CD4-positive, alpha-beta T cell (primary cell): ENCODE measurements at regions not wholly inside any gene's neighbourhood (a gene's known extent, or its start where the extent isn't known, plus 50 kb on each side); places are given as distances from the start of the nearest gene placed in this dataset.

Experiments
- ATAC-seq: fragments of 200-7000 bp; cut with Tn5 transposase; one replicate; pipeline ENCODE4 v1.10.0; 2022; ENCODE audit warnings: mild to moderate bottlenecking; ENCODE audit not compliant: poor library complexity
- CTCF ChIA-PET: fragments of 350-600 bp; sonication (Branson Sonifier 250); formaldehyde crosslinking; loops from one replicate; lab custom pipeline; 2021; ENCODE audit warnings: antibody characterized with exemption, inconsistent platforms; lab: Charles Lee
- POLR2A ChIA-PET: fragments of 350-600 bp; sonication (Branson Sonifier 250); formaldehyde crosslinking; loops from one replicate; lab custom pipeline; 2021; ENCODE audit warnings: antibody characterized with exemption, inconsistent platforms; lab: Charles Lee
- DNase-seq, 14 experiments: peaks; one replicate each; pipeline ENCODE4 v3.0.0-alpha.2; 2013 to 2020; ENCODE audit warnings: mixed read lengths in 2 of 14
- H3K27ac ChIP-seq, 2 donors: one replicate each; pipeline versions ENCODE4 v1.5.1 to v1.7.0; 2013; ENCODE audit warnings: low read length in 2 of 2, low read depth in 1 of 2, mild to moderate bottlenecking in 1 of 2
- H3K27me3 ChIP-seq, 2 experiments: 1 replicate in 1 of 2; 2 replicates in 1 of 2; pipeline versions ENCODE4 v1.6.1 to v1.7.0; 2013; ENCODE audit warnings: low read length in 2 of 2, control low read depth in 1 of 2, mild to moderate bottlenecking in 1 of 2, moderate library complexity in 1 of 2; ENCODE audit not compliant: insufficient read depth in 2 of 2, control insufficient read depth in 1 of 2
- H3K36me3 ChIP-seq: one replicate; pipeline ENCODE4 v1.6.1; 2013; ENCODE audit warnings: low read length, control low read depth; ENCODE audit not compliant: insufficient read depth
- H3K4me1 ChIP-seq: one replicate; pipeline ENCODE4 v1.6.1; 2013; ENCODE audit warnings: low read length, control low read depth; ENCODE audit not compliant: insufficient read depth
- H3K4me3 ChIP-seq: one replicate; pipeline ENCODE4 v1.5.1; 2013; ENCODE audit warnings: mild to moderate bottlenecking, low read length, moderate library complexity
- H3K9me3 ChIP-seq, 2 experiments: 1 replicate in 1 of 2; 2 replicates in 1 of 2; pipeline versions ENCODE4 v1.6.1 to v1.7.0; 2013; ENCODE audit warnings: low read length in 2 of 2, mild to moderate bottlenecking in 2 of 2, control low read depth in 1 of 2, moderate library complexity in 1 of 2; ENCODE audit not compliant: control insufficient read depth in 1 of 2, insufficient read depth in 1 of 2
- H3K27ac Mint-ChIP-seq: one replicate; pipeline ENCODE4 v1.8.0; 2020; ENCODE audit warnings: mixed read lengths
- H3K27me3 Mint-ChIP-seq: one replicate; pipeline ENCODE4 v1.8.0; 2021; ENCODE audit warnings: mixed read lengths
- H3K36me3 Mint-ChIP-seq: one replicate; pipeline ENCODE4 v1.8.0; 2021; ENCODE audit warnings: low read depth, mixed read lengths
- H3K4me1 Mint-ChIP-seq: one replicate; pipeline ENCODE4 v1.8.0; 2021; ENCODE audit warnings: low read depth, mixed read lengths
- H3K4me3 Mint-ChIP-seq: one replicate; pipeline ENCODE4 v1.8.0; 2020; ENCODE audit warnings: mild to moderate bottlenecking, mixed read lengths
- H3K9me3 Mint-ChIP-seq: one replicate; pipeline ENCODE4 v1.8.0; 2020; ENCODE audit warnings: mixed read lengths
- intact Hi-C, 2 experiments: fragments of 100-400 bp; cut with DNase I in 1 of 2; cut with micrococcal nuclease in 1 of 2; formaldehyde crosslinking; loops; one replicate each; pipeline versions ENCODE4 v1.15.1 to v1.9.0; 2023 to 2025; cut with DNase I, micrococcal nuclease
- TF ChIP-seq, protein P1 (sequence below): fragments of 200-600 bp; IDR thresholded peaks from one replicate; pipeline ENCODE4 v1.8.0; 2022; ENCODE audit warnings: antibody characterized with exemption, mild to moderate bottlenecking

- intact Hi-C loops = no loop called here
- ChIA-PET CTCF (no interaction called here), POLR2A (no interaction called here)
- no peak for DNase-seq
- Histone ChIP-seq H3K9me3 (peaks cover 0 to 9% of the 10 kb centered on the region in 2 experiments), H3K27ac (no peak overlapping the region), H3K36me3 (no peaks in the 10 kb centered on the region), H3K4me3 (no peak overlapping the region), H3K4me1 (no peaks in the 10 kb centered on the region), H3K27me3 (no peaks in the 10 kb centered on the region)
- H3K36me3 Mint-ChIP-seq = no peaks in the 10 kb centered on the region
- H3K27me3 Mint-ChIP-seq = no peaks in the 10 kb centered on the region
- peaks cover 5% of the 10 kb centered on the region for H3K9me3 Mint-ChIP-seq
- no peak overlapping the region for H3K27ac Mint-ChIP-seq
- H3K4me3 Mint-ChIP-seq = no peak overlapping the region
- TF ChIP-seq, protein P1, sequence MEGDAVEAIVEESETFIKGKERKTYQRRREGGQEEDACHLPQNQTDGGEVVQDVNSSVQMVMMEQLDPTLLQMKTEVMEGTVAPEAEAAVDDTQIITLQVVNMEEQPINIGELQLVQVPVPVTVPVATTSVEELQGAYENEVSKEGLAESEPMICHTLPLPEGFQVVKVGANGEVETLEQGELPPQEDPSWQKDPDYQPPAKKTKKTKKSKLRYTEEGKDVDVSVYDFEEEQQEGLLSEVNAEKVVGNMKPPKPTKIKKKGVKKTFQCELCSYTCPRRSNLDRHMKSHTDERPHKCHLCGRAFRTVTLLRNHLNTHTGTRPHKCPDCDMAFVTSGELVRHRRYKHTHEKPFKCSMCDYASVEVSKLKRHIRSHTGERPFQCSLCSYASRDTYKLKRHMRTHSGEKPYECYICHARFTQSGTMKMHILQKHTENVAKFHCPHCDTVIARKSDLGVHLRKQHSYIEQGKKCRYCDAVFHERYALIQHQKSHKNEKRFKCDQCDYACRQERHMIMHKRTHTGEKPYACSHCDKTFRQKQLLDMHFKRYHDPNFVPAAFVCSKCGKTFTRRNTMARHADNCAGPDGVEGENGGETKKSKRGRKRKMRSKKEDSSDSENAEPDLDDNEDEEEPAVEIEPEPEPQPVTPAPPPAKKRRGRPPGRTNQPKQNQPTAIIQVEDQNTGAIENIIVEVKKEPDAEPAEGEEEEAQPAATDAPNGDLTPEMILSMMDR = no peak
- no peaks in the 10 kb centered on the region for H3K4me1 Mint-ChIP-seq
- no peak for ATAC-seq
These were observed 352.0 kb upstream of the GALNTL6 start for GRCh38 chr4:171461191-171461590.

DNA sequence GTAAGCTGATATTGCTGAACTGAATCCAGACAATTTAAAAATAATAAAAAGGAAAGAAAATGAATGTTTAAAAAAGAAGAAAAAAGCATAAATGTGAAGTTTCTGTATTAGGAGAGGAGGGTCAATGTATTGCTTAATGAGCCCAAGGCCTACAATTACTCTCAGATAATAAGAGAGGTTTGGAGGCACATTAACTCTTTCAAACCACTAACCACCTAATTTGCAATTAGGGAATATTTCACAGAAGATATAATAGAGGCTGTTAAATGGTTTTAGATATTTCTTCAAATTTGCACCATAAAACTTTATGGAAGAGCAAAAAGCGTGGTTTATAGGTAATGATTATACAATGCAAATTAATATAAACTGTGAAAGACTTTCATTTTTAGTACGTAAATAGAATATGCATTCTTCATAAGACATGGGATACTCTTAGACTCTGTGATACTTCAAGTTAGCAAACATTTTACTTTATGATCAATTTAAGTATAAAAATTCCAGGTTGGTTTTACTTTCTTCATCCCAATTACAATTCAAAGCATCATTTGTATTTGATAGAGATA lies 364.2 kb upstream of the GALNTL6 start:
- ChIA-PET POLR2A (no interaction called here), CTCF (no interaction called here)
- Histone ChIP-seq H3K4me1 (no peaks in the 10 kb centered on the region), H3K36me3 (no peaks in the 10 kb centered on the region), H3K4me3 (no peak overlapping the region), H3K27me3 (no peaks in the 10 kb centered on the region), H3K9me3 (peaks cover 0 to 4% of the 10 kb centered on the region in 2 experiments), H3K27ac (no peak overlapping the region)
- intact Hi-C loops = no loop called here
- ATAC-seq = no peak
- H3K4me1 Mint-ChIP-seq = no peaks in the 10 kb centered on the region
- H3K36me3 Mint-ChIP-seq = no peaks in the 10 kb centered on the region
- TF ChIP-seq, protein P1 = no peak
- no peak overlapping the region for H3K27ac Mint-ChIP-seq
- peaks cover 4% of the 10 kb centered on the region for H3K9me3 Mint-ChIP-seq
- DNase-seq = no peak
- H3K4me3 Mint-ChIP-seq = no peak overlapping the region
- no peaks in the 10 kb centered on the region for H3K27me3 Mint-ChIP-seq

DNA sequence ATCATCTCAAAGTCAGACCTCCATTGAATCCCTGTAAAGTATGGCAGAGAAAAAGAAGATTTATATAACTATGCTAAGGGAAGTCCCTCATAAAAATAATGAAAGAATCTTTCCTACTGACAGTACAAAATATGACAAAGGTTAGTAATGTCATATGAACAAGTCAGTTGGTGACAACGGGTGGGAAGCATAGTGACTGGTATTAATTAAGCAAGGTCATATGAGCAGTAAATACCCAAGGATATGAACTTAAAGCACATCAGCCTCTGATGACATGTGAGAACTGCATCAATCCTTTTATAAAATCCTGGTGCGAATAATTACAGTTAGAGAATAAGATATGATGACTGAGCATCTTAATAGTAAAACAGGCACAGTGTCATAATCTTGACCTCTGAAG lies 364.8 kb upstream of the GALNTL6 start:
- peaks cover 4% of the 10 kb centered on the region for H3K9me3 Mint-ChIP-seq
- H3K27me3 ChIP-seq = no peaks in the 10 kb centered on the region
- intact Hi-C loops = no loop called here
- H3K27ac ChIP-seq = no peak overlapping the region
- H3K4me1 Mint-ChIP-seq = no peaks in the 10 kb centered on the region
- TF ChIP-seq, protein P1 = no peak
- ChIA-PET CTCF (no interaction called here), POLR2A (no interaction called here)
- peaks cover 0 to 4% of the 10 kb centered on the region in 2 experiments for H3K9me3 ChIP-seq
- no peaks in the 10 kb centered on the region for H3K27me3 Mint-ChIP-seq
- no peak overlapping the region for H3K4me3 Mint-ChIP-seq
- H3K4me1 ChIP-seq = no peaks in the 10 kb centered on the region
- DNase-seq (no peak), ATAC-seq (no peak)
- H3K36me3 ChIP-seq = no peaks in the 10 kb centered on the region
- H3K27ac Mint-ChIP-seq = no peak overlapping the region
- no peaks in the 10 kb centered on the region for H3K36me3 Mint-ChIP-seq
- no peak overlapping the region for H3K4me3 ChIP-seq
